Osteoblast (primary cell): ENCODE measurements at regions not wholly inside any gene's neighbourhood (a gene's known extent, or its start where the extent isn't known, plus 50 kb on each side); places are given as distances from the start of the nearest gene placed in this dataset.
A peak's percentile ranks its signal among the peaks of the same experiment; 100 is the strongest.

Experiments
- DNase-seq: peaks from one replicate; pipeline ENCODE4 v3.0.0; 2011; ENCODE audit warnings: low spot score, mixed read lengths; ENCODE audit not compliant: insufficient read length; ENCODE audit errors: missing footprints
- H2AFZ ChIP-seq: 2 replicates; pipeline ENCODE4 v1.6.0; 2011; ENCODE audit warnings: mild to moderate bottlenecking, low read length
- H3K27ac ChIP-seq: 2 replicates; pipeline ENCODE4 v1.5.1; 2011; ENCODE audit warnings: mild to moderate bottlenecking, low read depth, low read length, moderate library complexity
- H3K27me3 ChIP-seq: 2 replicates; pipeline ENCODE4 v1.6.0; 2012; ENCODE audit warnings: mild to moderate bottlenecking, control low read depth, inconsistent platforms, low read length, moderate library complexity; ENCODE audit not compliant: insufficient read depth
- H3K36me3 ChIP-seq: 2 replicates; pipeline ENCODE4 v1.5.1; 2011; ENCODE audit warnings: mild to moderate bottlenecking, low read length, control low read depth, moderate library complexity; ENCODE audit not compliant: insufficient read depth
- H3K4me1 ChIP-seq: 2 replicates; pipeline ENCODE4 v1.5.1; 2011; ENCODE audit warnings: mild to moderate bottlenecking, low read length, control low read depth, moderate library complexity; ENCODE audit not compliant: insufficient read depth
- H3K4me2 ChIP-seq: 2 replicates; pipeline ENCODE4 v1.6.0; 2011; ENCODE audit warnings: mild to moderate bottlenecking, low read length; ENCODE audit not compliant: insufficient read depth
- H3K4me3 ChIP-seq: fragments of 200-600 bp; sonication (generic); 3 replicates; pipeline ENCODE4 v1.5.1; 2012; ENCODE audit warnings: mild to moderate bottlenecking, low read length, inconsistent platforms; ENCODE audit not compliant: insufficient read depth
- H3K79me2 ChIP-seq: 2 replicates; pipeline ENCODE4 v1.6.0; 2012; ENCODE audit warnings: mild to moderate bottlenecking, low read length, control low read depth, inconsistent platforms; ENCODE audit not compliant: insufficient read depth
- H3K9me3 ChIP-seq: 2 replicates; pipeline ENCODE4 v1.5.1; 2011; ENCODE audit warnings: low read depth, low read length, control low read depth
- H4K20me1 ChIP-seq: 2 replicates; pipeline ENCODE4 v1.6.0; 2012; ENCODE audit warnings: mild to moderate bottlenecking, low read length, control low read depth; ENCODE audit not compliant: insufficient read depth
- TF ChIP-seq, protein P1 (sequence below): IDR thresholded peaks from 2 replicates; pipeline ENCODE4 v1.5.1; 2011; ENCODE audit warnings: mild to moderate bottlenecking, low read depth, low read length, moderate library complexity; ENCODE audit errors: extremely low read depth

DNA sequence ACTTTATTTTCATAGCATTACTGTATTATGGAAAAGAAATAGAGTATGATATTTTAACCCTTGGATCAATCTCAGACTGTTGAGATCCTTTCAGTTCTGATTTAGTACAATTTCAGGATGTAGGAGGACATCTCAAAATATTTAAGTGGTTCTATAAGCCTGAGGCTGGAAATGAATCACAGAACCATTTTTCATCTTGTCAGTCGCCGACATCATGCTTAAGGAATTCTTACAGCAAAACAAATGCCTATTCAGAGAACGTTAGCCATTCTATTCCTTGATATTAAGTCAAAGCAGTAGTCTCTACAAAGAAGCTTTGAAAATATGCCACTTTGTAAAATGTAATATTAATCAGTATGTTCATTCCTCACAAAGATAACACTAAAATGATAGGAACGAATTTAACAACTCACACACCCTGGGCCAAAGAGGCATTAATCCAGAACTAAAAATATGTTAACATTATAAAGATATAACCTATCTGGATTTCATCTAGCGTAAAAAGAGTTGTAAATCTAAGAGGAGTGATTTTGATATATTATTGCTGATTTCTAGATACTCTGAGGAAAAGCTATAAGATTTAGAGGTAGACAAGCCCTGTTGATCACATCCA lies 152.0 kb downstream of the GASK1B start:
- no peak overlapping the region for H3K4me3 ChIP-seq
- no peaks in the 10 kb centered on the region for H3K36me3 ChIP-seq
- H3K79me2 ChIP-seq, result no peaks in the 10 kb centered on the region
- peak overlapping the region; percentile 7 for H2AFZ ChIP-seq
- H3K27me3 ChIP-seq, result no peaks in the 10 kb centered on the region
- H3K27ac ChIP-seq, result peak overlapping the region; percentile 82
- H3K4me1 ChIP-seq, result peaks cover 40% of the 10 kb centered on the region
- peak; percentile 46 for DNase-seq
- TF ChIP-seq, protein P1, sequence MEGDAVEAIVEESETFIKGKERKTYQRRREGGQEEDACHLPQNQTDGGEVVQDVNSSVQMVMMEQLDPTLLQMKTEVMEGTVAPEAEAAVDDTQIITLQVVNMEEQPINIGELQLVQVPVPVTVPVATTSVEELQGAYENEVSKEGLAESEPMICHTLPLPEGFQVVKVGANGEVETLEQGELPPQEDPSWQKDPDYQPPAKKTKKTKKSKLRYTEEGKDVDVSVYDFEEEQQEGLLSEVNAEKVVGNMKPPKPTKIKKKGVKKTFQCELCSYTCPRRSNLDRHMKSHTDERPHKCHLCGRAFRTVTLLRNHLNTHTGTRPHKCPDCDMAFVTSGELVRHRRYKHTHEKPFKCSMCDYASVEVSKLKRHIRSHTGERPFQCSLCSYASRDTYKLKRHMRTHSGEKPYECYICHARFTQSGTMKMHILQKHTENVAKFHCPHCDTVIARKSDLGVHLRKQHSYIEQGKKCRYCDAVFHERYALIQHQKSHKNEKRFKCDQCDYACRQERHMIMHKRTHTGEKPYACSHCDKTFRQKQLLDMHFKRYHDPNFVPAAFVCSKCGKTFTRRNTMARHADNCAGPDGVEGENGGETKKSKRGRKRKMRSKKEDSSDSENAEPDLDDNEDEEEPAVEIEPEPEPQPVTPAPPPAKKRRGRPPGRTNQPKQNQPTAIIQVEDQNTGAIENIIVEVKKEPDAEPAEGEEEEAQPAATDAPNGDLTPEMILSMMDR, result no peak
- H3K9me3 ChIP-seq, result no peaks in the 10 kb centered on the region
- no peaks in the 10 kb centered on the region for H4K20me1 ChIP-seq
- peak overlapping the region; percentile 38 for H3K4me2 ChIP-seq

DNA sequence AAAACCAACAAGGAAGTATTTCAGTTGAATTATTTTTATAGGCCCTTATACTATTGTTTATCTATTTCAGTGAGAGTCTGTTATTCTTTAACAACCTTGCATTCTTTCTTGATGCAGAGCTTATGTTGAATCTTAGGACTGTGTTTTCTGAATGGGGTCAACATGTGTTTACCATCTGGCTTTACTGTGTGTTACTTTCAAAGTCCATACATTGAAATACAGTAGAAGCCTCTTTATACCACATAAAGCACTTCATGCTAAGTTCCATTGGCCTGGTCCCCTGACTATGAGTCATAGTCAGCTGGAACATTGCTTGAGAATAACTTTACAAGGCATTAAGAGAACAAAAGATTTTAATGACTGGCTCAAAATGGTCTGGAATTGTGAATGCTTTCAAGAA lies 152.6 kb downstream of the GASK1B start:
- H3K79me2 ChIP-seq, result no peaks in the 10 kb centered on the region
- peaks cover 46% of the 10 kb centered on the region for H3K4me1 ChIP-seq
- peak overlapping the region; percentile 82 for H3K27ac ChIP-seq
- TF ChIP-seq, protein P1, result no peak
- H4K20me1 ChIP-seq, result no peaks in the 10 kb centered on the region
- no peak for DNase-seq
- no peak overlapping the region for H3K4me3 ChIP-seq
- no peaks in the 10 kb centered on the region for H3K27me3 ChIP-seq
- H3K9me3 ChIP-seq, result no peaks in the 10 kb centered on the region
- no peaks in the 10 kb centered on the region for H3K36me3 ChIP-seq
- H2AFZ ChIP-seq, result peak overlapping the region; percentile 17
- peak overlapping the region; percentile 38 for H3K4me2 ChIP-seq

DNA sequence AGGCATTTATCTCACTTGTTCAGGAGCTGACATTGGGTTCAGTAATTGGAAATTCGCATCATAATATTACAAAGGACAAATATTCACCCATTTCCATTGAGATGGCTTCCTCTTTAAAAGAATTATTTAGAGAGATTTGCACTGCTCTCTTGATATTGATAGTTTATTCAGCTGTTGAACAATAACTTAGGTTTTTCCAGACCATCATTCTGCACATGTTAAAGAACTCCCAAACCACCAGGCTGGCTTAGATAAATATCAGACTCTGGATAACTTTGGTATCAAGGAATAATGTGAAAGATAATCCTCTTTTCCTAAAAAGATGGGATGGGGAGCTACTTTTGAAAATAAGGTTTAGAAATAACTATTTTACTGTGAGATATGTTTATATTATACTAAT lies 154.0 kb downstream of the GASK1B start:
- no peaks in the 10 kb centered on the region for H3K9me3 ChIP-seq
- no peak overlapping the region for H3K27ac ChIP-seq
- H4K20me1 ChIP-seq, result no peaks in the 10 kb centered on the region
- no peaks in the 10 kb centered on the region for H3K36me3 ChIP-seq
- no peaks in the 10 kb centered on the region for H3K27me3 ChIP-seq
- no peak overlapping the region for H3K4me2 ChIP-seq
- TF ChIP-seq, protein P1, result no peak
- H2AFZ ChIP-seq, result no peak overlapping the region
- H3K4me3 ChIP-seq, result no peak overlapping the region
- no peaks in the 10 kb centered on the region for H3K79me2 ChIP-seq
- peaks cover 53% of the 10 kb centered on the region for H3K4me1 ChIP-seq
- no peak for DNase-seq

DNA sequence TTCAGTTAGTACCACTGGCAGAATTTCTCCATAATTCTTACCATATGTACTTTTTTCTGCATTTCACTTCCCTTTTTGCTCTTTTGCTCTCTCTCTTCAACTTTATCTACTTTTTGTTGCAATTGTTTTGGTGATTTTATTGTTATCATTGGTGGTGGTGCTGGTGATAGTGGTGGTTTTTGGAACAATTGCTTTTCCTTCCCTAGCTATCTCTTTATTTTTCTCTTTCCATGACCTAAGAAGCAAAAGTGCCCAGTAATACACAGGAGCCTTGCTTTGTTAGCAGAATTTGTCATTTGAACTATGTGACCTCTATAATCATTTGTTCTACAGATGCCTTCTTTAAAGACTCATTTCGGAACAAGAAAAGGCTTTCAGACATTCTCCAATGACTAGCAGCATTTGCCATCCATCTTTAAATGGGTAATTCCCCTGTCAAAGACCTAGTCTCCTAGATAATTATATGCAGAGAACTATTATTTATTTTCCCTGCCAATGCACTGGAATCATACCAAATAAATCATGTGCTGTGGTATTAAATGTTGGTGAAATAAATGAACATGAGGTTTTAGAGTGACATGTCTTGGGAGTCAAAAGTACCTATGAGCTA lies 154.5 kb downstream of the GASK1B start:
- no peak for DNase-seq
- TF ChIP-seq, protein P1, result no peak
- Histone ChIP-seq H3K36me3 (no peaks in the 10 kb centered on the region), H3K27me3 (no peaks in the 10 kb centered on the region), H2AFZ (no peak overlapping the region), H3K79me2 (no peaks in the 10 kb centered on the region), H3K4me3 (no peak overlapping the region), H3K9me3 (no peaks in the 10 kb centered on the region), H3K4me2 (no peak overlapping the region), H4K20me1 (no peaks in the 10 kb centered on the region), H3K27ac (peak overlapping the region; percentile 4), H3K4me1 (peaks cover 55% of the 10 kb centered on the region)
